ENCODE measurements at regions not wholly inside any gene's neighbourhood (a gene's known extent, or its start where the extent isn't known, plus 50 kb on each side); places are given as distances from the start of the nearest gene placed in this dataset.

DNA sequence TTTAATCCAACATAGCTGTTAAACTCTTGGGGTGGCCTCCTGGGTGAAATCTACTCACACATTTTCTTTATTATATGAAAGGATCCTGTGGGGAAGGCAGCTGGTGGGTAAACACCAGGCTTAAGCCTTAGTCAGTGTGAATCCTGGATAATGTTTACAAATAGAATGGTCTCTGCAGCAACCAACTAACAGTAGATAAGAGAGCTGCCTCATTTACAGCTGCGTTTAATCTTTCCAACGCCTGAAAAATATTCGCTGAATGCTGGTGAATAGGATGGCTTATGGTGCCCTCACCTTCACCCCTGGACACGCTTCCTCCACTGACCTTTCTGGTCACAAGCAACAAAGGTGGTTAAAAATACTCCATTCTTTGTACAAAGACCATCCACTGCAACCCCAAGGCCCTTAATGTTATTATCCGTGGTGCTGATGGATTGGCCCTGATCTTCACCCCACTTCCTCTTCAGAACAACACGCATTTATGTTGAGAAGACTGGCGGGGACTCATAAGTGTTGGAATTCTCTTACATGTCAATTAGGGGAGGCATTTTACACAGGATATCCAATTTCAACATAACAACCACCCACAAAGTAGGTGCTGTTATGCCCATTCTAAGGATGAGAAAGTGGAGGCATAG lies 120.0 kb upstream of the FRMD4B start:
- H3K9me1 ChIP-seq (replicated peaks; ENCODE audit: control insufficient read depth, extremely low read depth, insufficient read depth, low read length) = no peaks in the 10 kb centered on the region
- POLR2A ChIA-PET = no interaction called here
- no peak overlapping the region for H2AFZ ChIP-seq (ENCODE audit: low read depth, low read length)
- dilution Hi-C loops (cut with MboI; ENCODE audit: extremely low pct_ligation_motif_present, low sequenced_read_pairs) = no loop called here
- no peak for FAIRE-seq
- H3K36me3 ChIP-seq (ENCODE audit: control insufficient read depth in 2 of 2, extremely low read depth in 1 of 2, insufficient read depth in 2 of 2, low read length in 2 of 2) = no peaks in the 10 kb centered on the region
- peaks cover 4 to 8% of the 10 kb centered on the region in 2 experiments for H3K27me3 ChIP-seq (ENCODE audit: control insufficient read depth in 2 of 2, insufficient read depth in 2 of 2, low read length in 2 of 2)
- H3K27ac ChIP-seq (ENCODE audit: insufficient read depth, low read depth, low read length) = no peak overlapping the region
- no peak overlapping the region for H3K4me2 ChIP-seq (ENCODE audit: insufficient read depth, low read length)
- H3K9ac ChIP-seq (replicated peaks; ENCODE audit: extremely low read depth, insufficient read depth, low read length) = no peak overlapping the region
- no peaks in the 10 kb centered on the region for H3K79me2 ChIP-seq (ENCODE audit: control insufficient read depth, insufficient read depth, low read length)
- TF ChIP-seq POLR2AphosphoS5 (IDR thresholded peaks at IDR 0.05; ENCODE audit: insufficient read depth, low read depth, low read length) (no peak), GATA2 (IDR thresholded peaks at IDR 0.05; ENCODE audit: insufficient read depth, insufficient read length, low read depth, low read length) (no peak)
- CTCF ChIA-PET = interaction anchor here (1.0 kb wide), 1 partner anchor 55 kb away, joined by 3 read pairs; no protein-coding TSS in a partner anchor
- intact Hi-C loops (cut with micrococcal nuclease) = no loop called here
- no TSS peak for BruUV-seq (replicated peaks)
- H3K4me3 ChIP-seq (replicated peaks in 1 of 3; ENCODE audit: insufficient read depth in 1 of 3, low read depth in 1 of 3, low read length in 3 of 3) = no peak overlapping the region
- no peaks in the 10 kb centered on the region for H3K9me3 ChIP-seq (replicated peaks; ENCODE audit: control insufficient read depth, insufficient read depth, low read length)
- no peaks in the 10 kb centered on the region for H4K20me1 ChIP-seq (replicated peaks; ENCODE audit: control insufficient read depth, extremely low read depth, insufficient read depth, low read length)
- DNase-seq (ENCODE audit: low read depth, low spot score) = peak; percentile 3
- no peaks in the 10 kb centered on the region for H3K4me1 ChIP-seq (ENCODE audit: control insufficient read depth, extremely low read depth, insufficient read depth, low read length)

DNA sequence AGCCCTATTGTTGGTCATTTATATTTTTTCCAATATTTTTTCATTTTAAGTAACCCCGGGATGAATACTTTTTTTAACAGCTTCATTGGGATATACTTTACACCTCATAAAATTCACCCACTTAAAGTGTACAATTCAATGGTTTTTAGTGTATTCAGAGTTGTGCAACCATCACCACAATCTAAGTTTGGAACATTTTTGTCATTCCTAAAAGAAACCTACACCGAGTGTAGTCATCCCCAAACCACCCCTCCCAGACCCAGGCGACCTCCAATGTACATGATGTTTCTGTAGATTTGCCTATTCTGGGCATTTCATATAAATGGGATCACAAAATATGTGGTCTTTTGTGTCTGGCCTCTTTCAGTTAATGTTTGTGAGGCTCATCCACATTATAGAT lies 118.3 kb upstream of the FRMD4B start:
- H3K36me3 ChIP-seq (ENCODE audit: control insufficient read depth in 2 of 2, extremely low read depth in 1 of 2, insufficient read depth in 2 of 2, low read length in 2 of 2) = no peaks in the 10 kb centered on the region
- H3K79me2 ChIP-seq (ENCODE audit: control insufficient read depth, insufficient read depth, low read length) = no peaks in the 10 kb centered on the region
- no peaks in the 10 kb centered on the region for H3K9me3 ChIP-seq (replicated peaks; ENCODE audit: control insufficient read depth, insufficient read depth, low read length)
- peaks cover 4 to 5% of the 10 kb centered on the region in 2 experiments for H3K27me3 ChIP-seq (ENCODE audit: control insufficient read depth in 2 of 2, insufficient read depth in 2 of 2, low read length in 2 of 2)
- DNase-seq (ENCODE audit: low read depth, low spot score) (no peak), FAIRE-seq (no peak)
- intact Hi-C loops (cut with micrococcal nuclease) (no loop called here), dilution Hi-C loops (cut with MboI; ENCODE audit: extremely low pct_ligation_motif_present, low sequenced_read_pairs) (no loop called here)
- H3K4me3 ChIP-seq (replicated peaks in 1 of 3; ENCODE audit: insufficient read depth in 1 of 3, low read depth in 1 of 3, low read length in 3 of 3) = no peak overlapping the region
- H3K9ac ChIP-seq (replicated peaks; ENCODE audit: extremely low read depth, insufficient read depth, low read length) = no peak overlapping the region
- BruUV-seq (replicated peaks) = no TSS peak
- H3K4me1 ChIP-seq (ENCODE audit: control insufficient read depth, extremely low read depth, insufficient read depth, low read length) = no peaks in the 10 kb centered on the region
- H4K20me1 ChIP-seq (replicated peaks; ENCODE audit: control insufficient read depth, extremely low read depth, insufficient read depth, low read length) = no peaks in the 10 kb centered on the region
- H3K9me1 ChIP-seq (replicated peaks; ENCODE audit: control insufficient read depth, extremely low read depth, insufficient read depth, low read length) = no peaks in the 10 kb centered on the region
- CTCF ChIA-PET = no interaction called here
- TF ChIP-seq POLR2AphosphoS5 (IDR thresholded peaks at IDR 0.05; ENCODE audit: insufficient read depth, low read depth, low read length) (no peak), POLR2A (IDR thresholded peaks at IDR 0.05; ENCODE audit: low read depth, low read length) (no peak), JUN (IDR thresholded peaks at IDR 0.05; ENCODE audit: borderline replicate concordance, insufficient read depth, insufficient read length, low read depth) (no peak), MYC (IDR thresholded peaks at IDR 0.05; ENCODE audit: low read depth, low read length) (no peak), GATA2 (IDR thresholded peaks at IDR 0.05; ENCODE audit: insufficient read depth, insufficient read length, low read depth, low read length) (no peak)
- TF ChIP-seq, protein P1, sequence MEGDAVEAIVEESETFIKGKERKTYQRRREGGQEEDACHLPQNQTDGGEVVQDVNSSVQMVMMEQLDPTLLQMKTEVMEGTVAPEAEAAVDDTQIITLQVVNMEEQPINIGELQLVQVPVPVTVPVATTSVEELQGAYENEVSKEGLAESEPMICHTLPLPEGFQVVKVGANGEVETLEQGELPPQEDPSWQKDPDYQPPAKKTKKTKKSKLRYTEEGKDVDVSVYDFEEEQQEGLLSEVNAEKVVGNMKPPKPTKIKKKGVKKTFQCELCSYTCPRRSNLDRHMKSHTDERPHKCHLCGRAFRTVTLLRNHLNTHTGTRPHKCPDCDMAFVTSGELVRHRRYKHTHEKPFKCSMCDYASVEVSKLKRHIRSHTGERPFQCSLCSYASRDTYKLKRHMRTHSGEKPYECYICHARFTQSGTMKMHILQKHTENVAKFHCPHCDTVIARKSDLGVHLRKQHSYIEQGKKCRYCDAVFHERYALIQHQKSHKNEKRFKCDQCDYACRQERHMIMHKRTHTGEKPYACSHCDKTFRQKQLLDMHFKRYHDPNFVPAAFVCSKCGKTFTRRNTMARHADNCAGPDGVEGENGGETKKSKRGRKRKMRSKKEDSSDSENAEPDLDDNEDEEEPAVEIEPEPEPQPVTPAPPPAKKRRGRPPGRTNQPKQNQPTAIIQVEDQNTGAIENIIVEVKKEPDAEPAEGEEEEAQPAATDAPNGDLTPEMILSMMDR (IDR thresholded peaks at IDR 0.05; ENCODE audit: extremely low read depth in 1 of 2, insufficient read depth in 1 of 2, low read depth in 1 of 2, low read length in 2 of 2) = no peak
- TF ChIP-seq, protein P2, sequence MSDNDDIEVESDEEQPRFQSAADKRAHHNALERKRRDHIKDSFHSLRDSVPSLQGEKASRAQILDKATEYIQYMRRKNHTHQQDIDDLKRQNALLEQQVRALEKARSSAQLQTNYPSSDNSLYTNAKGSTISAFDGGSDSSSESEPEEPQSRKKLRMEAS (IDR thresholded peaks at IDR 0.05; ENCODE audit: insufficient read depth, insufficient read length) = no peak
- no peak overlapping the region for H3K27ac ChIP-seq (ENCODE audit: insufficient read depth, low read depth, low read length)
- POLR2A ChIA-PET = no interaction called here
- H2AFZ ChIP-seq (ENCODE audit: low read depth, low read length) = no peak overlapping the region
- no peak overlapping the region for H3K4me2 ChIP-seq (ENCODE audit: insufficient read depth, low read length)

Measured in endothelial cell of umbilical vein (primary cell).